C4-2B (cell line): ENCODE measurements at regions not wholly inside any gene's neighbourhood (a gene's known extent, or its start where the extent isn't known, plus 50 kb on each side); places are given as distances from the start of the nearest gene placed in this dataset.

Source experiments
- ZFX ChIP-seq: fragments of 450-650 bp; IDR thresholded peaks from 2 replicates; pipeline ENCODE4 v1.6.1; 2017
- TF ChIP-seq, protein P1 (sequence below): fragments of 450-650 bp; conservative IDR thresholded peaks from 2 replicates; pipeline ENCODE4 v1.5.1; 2017; ENCODE audit warnings: mild to moderate bottlenecking

DNA sequence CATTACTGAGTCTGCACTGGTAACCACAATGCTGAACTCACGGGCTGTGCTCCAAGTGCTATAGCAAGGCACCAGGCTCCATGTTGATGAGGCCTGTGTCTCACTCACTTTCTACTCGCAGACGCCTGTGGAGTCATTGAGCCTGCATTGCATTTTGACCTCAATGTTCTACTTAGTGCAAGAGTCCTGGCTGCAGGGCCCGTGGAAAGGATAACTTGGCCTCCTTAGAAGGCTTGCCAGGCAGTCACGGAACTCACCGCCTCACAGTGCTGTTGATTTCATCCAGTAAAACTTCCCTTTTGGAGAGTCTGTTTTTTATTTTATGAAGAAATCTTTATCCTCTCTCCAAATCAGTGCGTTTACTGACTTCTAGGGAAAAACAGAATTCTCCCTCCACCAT lies 290.4 kb downstream of the RNF144A start:
- TF ChIP-seq, protein P1, sequence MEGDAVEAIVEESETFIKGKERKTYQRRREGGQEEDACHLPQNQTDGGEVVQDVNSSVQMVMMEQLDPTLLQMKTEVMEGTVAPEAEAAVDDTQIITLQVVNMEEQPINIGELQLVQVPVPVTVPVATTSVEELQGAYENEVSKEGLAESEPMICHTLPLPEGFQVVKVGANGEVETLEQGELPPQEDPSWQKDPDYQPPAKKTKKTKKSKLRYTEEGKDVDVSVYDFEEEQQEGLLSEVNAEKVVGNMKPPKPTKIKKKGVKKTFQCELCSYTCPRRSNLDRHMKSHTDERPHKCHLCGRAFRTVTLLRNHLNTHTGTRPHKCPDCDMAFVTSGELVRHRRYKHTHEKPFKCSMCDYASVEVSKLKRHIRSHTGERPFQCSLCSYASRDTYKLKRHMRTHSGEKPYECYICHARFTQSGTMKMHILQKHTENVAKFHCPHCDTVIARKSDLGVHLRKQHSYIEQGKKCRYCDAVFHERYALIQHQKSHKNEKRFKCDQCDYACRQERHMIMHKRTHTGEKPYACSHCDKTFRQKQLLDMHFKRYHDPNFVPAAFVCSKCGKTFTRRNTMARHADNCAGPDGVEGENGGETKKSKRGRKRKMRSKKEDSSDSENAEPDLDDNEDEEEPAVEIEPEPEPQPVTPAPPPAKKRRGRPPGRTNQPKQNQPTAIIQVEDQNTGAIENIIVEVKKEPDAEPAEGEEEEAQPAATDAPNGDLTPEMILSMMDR: no peak
- TF ChIP-seq ZFX: no peak
